Neural progenitor cell (in vitro differentiated cells): ENCODE measurements at regions not wholly inside any gene's neighbourhood (a gene's known extent, or its start where the extent isn't known, plus 50 kb on each side); places are given as distances from the start of the nearest gene placed in this dataset.

Experiments
- DNase-seq: peaks from one replicate; pipeline ENCODE4 v3.0.0-alpha.2; 2016; ENCODE audit warnings: low spot score
- H2AFZ ChIP-seq: fragments of 200-600 bp; sonication (generic); replicated peaks from 2 replicates; pipeline ENCODE4 v1.6.1; 2016; ENCODE audit warnings: antibody characterized with exemption
- H3F3A ChIP-seq: fragments of 200-600 bp; sonication (generic); 2 replicates; pipeline ENCODE4 v1.6.1; 2016; ENCODE audit warnings: antibody characterized with exemption, low read depth
- H3K27ac ChIP-seq: fragments of 200-600 bp; sonication (generic); 2 replicates; pipeline ENCODE4 v1.5.1; 2016; ENCODE audit warnings: mild to moderate bottlenecking
- H3K27me3 ChIP-seq: fragments of 200-600 bp; sonication (generic); 2 replicates; pipeline ENCODE4 v1.6.1; 2016; ENCODE audit warnings: mild to moderate bottlenecking, moderate library complexity
- H3K36me3 ChIP-seq: fragments of 200-600 bp; sonication (generic); 2 replicates; pipeline ENCODE4 v1.5.1; 2016
- H3K4me1 ChIP-seq: fragments of 200-600 bp; sonication (generic); 2 replicates; pipeline ENCODE4 v1.6.1; 2016; ENCODE audit warnings: mixed run types
- H3K4me2 ChIP-seq: fragments of 200-600 bp; sonication (generic); 2 replicates; pipeline ENCODE4 v1.6.1; 2016
- H3K4me3 ChIP-seq: fragments of 200-600 bp; sonication (generic); 2 replicates; pipeline ENCODE4 v1.5.1; 2016
- H3K79me2 ChIP-seq: fragments of 200-600 bp; sonication (generic); 2 replicates; pipeline ENCODE4 v1.6.1; 2016; ENCODE audit warnings: low read depth
- H3K9ac ChIP-seq: fragments of 200-600 bp; sonication (generic); 2 replicates; pipeline ENCODE4 v1.6.1; 2016
- H3K9me3 ChIP-seq: fragments of 200-600 bp; sonication (generic); 2 replicates; pipeline ENCODE4 v1.5.1; 2016; ENCODE audit warnings: low read depth
- H4K20me1 ChIP-seq: fragments of 200-600 bp; sonication (generic); 2 replicates; pipeline ENCODE4 v1.6.1; 2016; ENCODE audit warnings: low read depth
- H3K27ac Mint-ChIP-seq: 3 replicates; pipeline ENCODE4 v1.8.0; 2021; ENCODE audit warnings: mixed read lengths
- H3K27me3 Mint-ChIP-seq: 2 replicates; pipeline ENCODE4 v1.8.0; 2022; ENCODE audit warnings: low read depth, mild to moderate bottlenecking, inconsistent platforms, moderate library complexity, mixed read lengths; ENCODE audit not compliant: insufficient read depth
- H3K36me3 Mint-ChIP-seq: 3 replicates; pipeline ENCODE4 v1.8.0; 2021; ENCODE audit warnings: mixed read lengths
- H3K4me1 Mint-ChIP-seq: 3 replicates; pipeline ENCODE4 v1.8.0; 2021; ENCODE audit warnings: mixed read lengths
- H3K4me3 Mint-ChIP-seq: 3 replicates; pipeline ENCODE4 v1.8.0; 2021; ENCODE audit warnings: mild to moderate bottlenecking, moderate library complexity, mixed read lengths
- H3K9me3 Mint-ChIP-seq: 3 replicates; pipeline ENCODE4 v1.8.0; 2020; ENCODE audit warnings: mixed read lengths
- EZH2 ChIP-seq: fragments of 200-600 bp; sonication (generic); IDR thresholded peaks from 2 replicates; pipeline ENCODE4 v1.6.1; 2017; ENCODE audit warnings: antibody characterized with exemption, mild to moderate bottlenecking, moderate library complexity
- EZH2phosphoT487 ChIP-seq: fragments of 200-600 bp; sonication (generic); IDR thresholded peaks from 2 replicates; pipeline ENCODE4 v1.6.1; 2017; ENCODE audit warnings: antibody characterized with exemption
- TF ChIP-seq, protein P1 (sequence below): fragments of 200-600 bp; sonication (generic); IDR thresholded peaks from 2 replicates; pipeline ENCODE4 v1.5.1; 2017; ENCODE audit warnings: antibody characterized with exemption, mild to moderate bottlenecking

DNA sequence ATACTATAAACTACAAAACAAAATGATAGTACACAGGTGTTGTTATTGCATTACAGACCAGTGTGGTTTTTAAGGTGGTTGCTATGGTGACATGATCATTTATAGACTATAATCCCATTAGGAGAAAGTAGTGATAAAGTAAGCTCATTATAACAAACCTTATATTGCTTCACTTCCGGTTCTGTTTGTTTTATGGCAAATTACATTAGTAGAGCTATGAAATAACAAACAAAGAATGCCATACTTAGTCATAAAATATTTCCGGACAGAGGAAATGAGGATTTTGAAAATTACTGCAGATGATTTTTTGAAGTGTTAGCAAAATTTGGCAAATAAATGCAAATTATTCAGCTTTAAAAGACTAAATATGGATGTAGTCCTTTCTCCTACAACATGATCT lies 640.4 kb upstream of the ARPP21 start:
- H3K4me1 ChIP-seq: no peaks in the 10 kb centered on the region
- H3K9me3 ChIP-seq: no peaks in the 10 kb centered on the region
- H3K27ac ChIP-seq: no peak overlapping the region
- Mint-ChIP-seq H3K4me3 (no peak overlapping the region), H3K36me3 (no peaks in the 10 kb centered on the region), H3K9me3 (no peaks in the 10 kb centered on the region), H3K4me1 (no peaks in the 10 kb centered on the region), H3K27me3 (peaks cover 3% of the 10 kb centered on the region), H3K27ac (no peak overlapping the region)
- H3K36me3 ChIP-seq: no peaks in the 10 kb centered on the region
- H3K4me3 ChIP-seq: no peak overlapping the region
- H4K20me1 ChIP-seq: no peaks in the 10 kb centered on the region
- TF ChIP-seq EZH2phosphoT487 (no peak), EZH2 (no peak)
- TF ChIP-seq, protein P1, sequence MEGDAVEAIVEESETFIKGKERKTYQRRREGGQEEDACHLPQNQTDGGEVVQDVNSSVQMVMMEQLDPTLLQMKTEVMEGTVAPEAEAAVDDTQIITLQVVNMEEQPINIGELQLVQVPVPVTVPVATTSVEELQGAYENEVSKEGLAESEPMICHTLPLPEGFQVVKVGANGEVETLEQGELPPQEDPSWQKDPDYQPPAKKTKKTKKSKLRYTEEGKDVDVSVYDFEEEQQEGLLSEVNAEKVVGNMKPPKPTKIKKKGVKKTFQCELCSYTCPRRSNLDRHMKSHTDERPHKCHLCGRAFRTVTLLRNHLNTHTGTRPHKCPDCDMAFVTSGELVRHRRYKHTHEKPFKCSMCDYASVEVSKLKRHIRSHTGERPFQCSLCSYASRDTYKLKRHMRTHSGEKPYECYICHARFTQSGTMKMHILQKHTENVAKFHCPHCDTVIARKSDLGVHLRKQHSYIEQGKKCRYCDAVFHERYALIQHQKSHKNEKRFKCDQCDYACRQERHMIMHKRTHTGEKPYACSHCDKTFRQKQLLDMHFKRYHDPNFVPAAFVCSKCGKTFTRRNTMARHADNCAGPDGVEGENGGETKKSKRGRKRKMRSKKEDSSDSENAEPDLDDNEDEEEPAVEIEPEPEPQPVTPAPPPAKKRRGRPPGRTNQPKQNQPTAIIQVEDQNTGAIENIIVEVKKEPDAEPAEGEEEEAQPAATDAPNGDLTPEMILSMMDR: no peak
- no peak for DNase-seq
- H3K79me2 ChIP-seq: no peaks in the 10 kb centered on the region
- H3K9ac ChIP-seq: no peak overlapping the region
- H3K27me3 ChIP-seq: no peaks in the 10 kb centered on the region
- H2AFZ ChIP-seq: no peak overlapping the region
- H3F3A ChIP-seq: no peaks in the 10 kb centered on the region
- no peak overlapping the region for H3K4me2 ChIP-seq

DNA sequence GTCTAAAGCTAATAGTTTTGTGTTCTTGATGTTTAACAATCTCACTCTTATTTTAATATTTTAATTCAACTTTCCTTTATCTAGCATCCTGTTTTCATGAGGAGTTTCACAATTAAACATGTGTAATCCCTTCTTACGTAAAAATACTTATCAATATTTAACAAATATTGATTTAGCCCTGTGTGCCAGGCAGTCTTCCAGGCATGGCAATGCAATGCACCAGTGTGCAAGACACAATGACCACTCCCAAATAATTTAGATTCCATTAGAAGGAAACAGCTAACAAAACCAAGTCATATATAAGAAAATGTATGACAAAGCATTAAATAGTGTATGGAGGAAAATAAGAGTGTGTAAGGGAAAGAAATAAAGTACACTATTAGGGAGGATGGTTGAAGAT lies 627.1 kb upstream of the ARPP21 start:
- Histone ChIP-seq H3K9ac (no peak overlapping the region), H3K36me3 (no peaks in the 10 kb centered on the region), H3K4me2 (no peak overlapping the region), H3K4me1 (no peaks in the 10 kb centered on the region), H3F3A (no peaks in the 10 kb centered on the region), H3K27me3 (no peaks in the 10 kb centered on the region), H2AFZ (no peak overlapping the region), H3K4me3 (no peak overlapping the region), H3K9me3 (no peaks in the 10 kb centered on the region), H3K79me2 (no peaks in the 10 kb centered on the region), H3K27ac (no peak overlapping the region), H4K20me1 (no peaks in the 10 kb centered on the region)
- H3K4me3 Mint-ChIP-seq: no peak overlapping the region
- peaks cover 3% of the 10 kb centered on the region for H3K9me3 Mint-ChIP-seq
- no peaks in the 10 kb centered on the region for H3K27me3 Mint-ChIP-seq
- no peak for DNase-seq
- no peaks in the 10 kb centered on the region for H3K4me1 Mint-ChIP-seq
- H3K36me3 Mint-ChIP-seq: no peaks in the 10 kb centered on the region
- H3K27ac Mint-ChIP-seq: no peak overlapping the region
- TF ChIP-seq EZH2 (no peak), EZH2phosphoT487 (no peak)
- TF ChIP-seq, protein P1: no peak

DNA sequence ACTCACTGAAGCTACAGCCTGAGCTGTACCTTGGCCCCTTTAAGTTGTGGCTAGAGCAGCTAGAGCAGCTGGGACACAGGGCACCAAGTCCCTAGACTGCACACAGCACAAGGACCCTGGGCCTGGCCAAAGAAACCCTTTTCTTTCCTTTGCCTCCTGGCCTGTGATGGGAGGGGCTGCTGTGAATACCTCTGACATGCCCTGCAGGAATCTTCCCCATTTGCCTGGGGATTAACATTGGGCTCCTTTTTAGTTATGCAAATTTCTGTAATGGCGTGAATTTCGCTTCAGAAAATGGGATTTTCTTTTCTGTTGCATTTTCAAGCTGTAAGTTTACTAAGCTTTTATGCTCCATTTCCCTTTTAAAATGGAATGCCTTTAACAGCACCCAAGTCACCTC lies 611.2 kb upstream of the ARPP21 start:
- no peak for DNase-seq
- H3K4me1 ChIP-seq: no peaks in the 10 kb centered on the region
- H3K4me3 Mint-ChIP-seq: no peak overlapping the region

More for the DNA sequence above, 611.2 kb upstream of the ARPP21 start:
- Histone ChIP-seq H3F3A (no peaks in the 10 kb centered on the region), H3K9ac (no peak overlapping the region), H3K27me3 (no peaks in the 10 kb centered on the region), H2AFZ (no peak overlapping the region), H3K27ac (no peak overlapping the region), H3K4me3 (no peak overlapping the region), H4K20me1 (no peaks in the 10 kb centered on the region), H3K4me2 (no peak overlapping the region), H3K9me3 (no peaks in the 10 kb centered on the region), H3K79me2 (no peaks in the 10 kb centered on the region), H3K36me3 (no peaks in the 10 kb centered on the region)
- peaks cover 19% of the 10 kb centered on the region for H3K9me3 Mint-ChIP-seq
- TF ChIP-seq, protein P1: no peak
- no peak for TF ChIP-seq EZH2
- no peak for TF ChIP-seq EZH2phosphoT487
- H3K4me1 Mint-ChIP-seq: no peaks in the 10 kb centered on the region
- peaks cover 3% of the 10 kb centered on the region for H3K36me3 Mint-ChIP-seq
- H3K27me3 Mint-ChIP-seq: no peaks in the 10 kb centered on the region
- H3K27ac Mint-ChIP-seq: no peak overlapping the region
